HG02678 (cell line): ENCODE measurements at regions not wholly inside any gene's neighbourhood (a gene's known extent, or its start where the extent isn't known, plus 50 kb on each side); places are given as distances from the start of the nearest gene placed in this dataset.

Source experiments
- ATAC-seq: cut with Tn5 transposase; IDR thresholded peaks from one replicate; pipeline ENCODE4 v1.9.1; 2021; ENCODE audit warnings: mild to moderate bottlenecking, moderate library complexity; ENCODE audit not compliant: unreplicated experiment

DNA sequence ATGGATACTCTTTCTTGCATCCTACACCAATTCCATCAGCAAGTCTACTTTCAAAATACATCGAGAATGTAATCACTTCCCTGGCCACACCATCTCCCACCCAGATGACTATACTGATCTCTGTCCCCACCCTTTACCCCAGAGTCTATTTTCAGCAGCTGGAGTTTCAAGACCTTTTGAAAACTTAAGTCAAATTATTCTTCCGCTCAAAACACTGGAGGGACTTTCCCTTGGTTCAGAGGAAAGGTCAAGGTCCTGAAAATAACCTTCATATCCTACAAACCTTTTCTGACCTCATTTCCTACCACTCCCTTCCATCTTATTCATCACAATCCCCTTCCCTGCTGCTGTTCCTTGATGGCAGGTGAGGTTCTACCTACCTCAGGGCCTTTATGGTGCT, 58.8 kb upstream of the LYPD6 start:
- ATAC-seq, result peak; percentile 80

GRCh38 chr2:149278161-149278871, 52.1 kb upstream of the LYPD6 start:
- no peak for ATAC-seq

- ATAC-seq, result no peak
These were observed 51.5 kb upstream of the LYPD6 start for GRCh38 chr2:149278872-149279264.
